GM12874 (cell line): ENCODE measurements at regions not wholly inside any gene's neighbourhood (a gene's known extent, or its start where the extent isn't known, plus 50 kb on each side); places are given as distances from the start of the nearest gene placed in this dataset.

Experiments used
- CTCF ChIP-seq: IDR thresholded peaks from 2 replicates; pipeline ENCODE4 v1.5.1; 2011; ENCODE audit warnings: low read depth, mild to moderate bottlenecking, control low read depth, low read length, moderate library complexity; ENCODE audit not compliant: insufficient read depth

DNA sequence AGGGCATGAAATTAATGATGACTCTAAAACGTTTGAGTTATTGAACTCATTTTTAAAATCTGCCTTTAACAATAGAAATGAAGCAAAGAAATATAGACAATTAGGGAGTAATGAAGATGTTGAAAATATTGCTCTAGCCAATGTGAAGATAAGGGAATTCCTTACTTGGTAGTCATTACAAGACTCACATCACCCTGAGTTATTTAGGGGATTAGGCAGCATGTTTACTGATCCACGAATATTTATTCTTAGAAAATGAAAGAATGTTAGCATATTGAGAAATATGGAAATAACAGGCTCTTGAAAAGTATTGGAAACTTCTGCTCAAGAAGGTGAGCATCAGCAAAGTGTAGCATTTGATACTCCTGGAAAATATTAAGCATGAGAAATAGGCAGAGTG lies 398.1 kb upstream of the ARPP21 start:
- no peak for TF ChIP-seq CTCF

- no peak for TF ChIP-seq CTCF
Observed at GRCh38 chr3:35254917-35255316, 384.4 kb upstream of the ARPP21 start.

GRCh38 chr3:35257641-35258040 lies 381.7 kb upstream of the ARPP21 start:
- no peak for TF ChIP-seq CTCF

- TF ChIP-seq CTCF, result no peak
Observed at GRCh38 chr3:35262406-35262805, 376.9 kb upstream of the ARPP21 start.

DNA sequence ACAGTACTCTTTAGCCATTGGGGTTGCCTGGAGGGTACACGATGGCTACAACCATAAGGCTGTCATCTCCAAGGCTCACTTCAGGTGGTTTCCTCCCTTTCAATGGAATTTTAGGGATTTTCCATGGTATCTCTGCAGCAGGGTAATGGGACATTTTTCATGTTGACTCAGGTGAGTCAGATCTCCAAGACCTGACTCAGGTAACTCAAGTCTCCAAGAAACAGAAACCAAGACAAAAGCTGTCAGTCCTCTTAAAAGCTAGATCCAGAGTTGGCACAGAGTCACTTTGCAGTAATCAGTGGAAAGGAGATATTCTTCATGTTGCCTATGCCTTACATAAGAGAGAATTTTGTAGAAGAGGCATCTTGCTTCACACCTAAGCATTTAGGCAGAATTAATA lies 375.8 kb upstream of the ARPP21 start:
- no peak for TF ChIP-seq CTCF

DNA sequence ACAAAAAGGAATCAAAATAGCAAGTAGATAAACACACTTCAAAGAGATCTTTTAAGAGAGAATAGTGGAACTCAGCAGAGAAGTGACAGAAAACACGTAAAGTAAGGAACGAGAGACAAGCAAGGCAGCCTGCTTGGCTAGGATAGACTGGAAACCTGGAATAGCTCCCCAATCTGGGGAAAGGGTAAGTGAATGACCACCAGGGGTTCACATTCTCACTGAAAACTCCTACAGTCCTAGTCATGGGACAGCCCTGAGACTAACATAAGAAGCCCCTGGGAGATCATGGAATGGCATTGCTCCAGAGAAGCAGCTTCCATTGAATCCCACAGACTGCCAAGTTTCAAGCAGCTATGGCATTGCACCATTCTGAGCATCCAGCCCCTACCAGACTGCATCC lies 363.6 kb upstream of the ARPP21 start:
- TF ChIP-seq CTCF, result no peak

DNA sequence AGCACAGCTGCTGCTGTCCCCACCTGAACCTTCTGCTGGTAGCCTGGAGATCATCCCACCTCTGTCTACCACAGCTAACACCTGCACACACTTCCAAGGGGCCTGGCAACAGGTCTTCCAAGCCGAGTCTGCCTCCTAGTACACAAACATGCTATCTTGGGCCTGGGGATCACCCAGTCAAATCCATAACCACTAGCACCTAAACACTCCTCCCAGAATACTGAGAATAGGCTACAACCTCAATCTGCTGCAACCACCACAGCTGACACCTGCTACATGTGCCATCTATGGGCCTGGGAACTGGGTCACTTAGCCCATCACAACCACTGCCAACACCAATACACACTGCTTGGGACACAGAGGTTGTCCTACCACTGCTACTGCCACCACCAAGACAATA lies 362.8 kb upstream of the ARPP21 start:
- TF ChIP-seq CTCF, result no peak
